ENCODE measurements at regions not wholly inside any gene's neighbourhood (a gene's known extent, or its start where the extent isn't known, plus 50 kb on each side); places are given as distances from the start of the nearest gene placed in this dataset.

GRCh38 chr7:35365523-35365922 is 111.6 kb upstream of the TBX20 start:
- BruUV-seq (replicated peaks), result no TSS peak
- Mint-ChIP-seq H3K4me1 (ENCODE audit: low read depth, unreplicated experiment) (no peaks in the 10 kb centered on the region), H3K36me3 (ENCODE audit: insufficient read depth, unreplicated experiment) (no peaks in the 10 kb centered on the region), H3K9me3 (ENCODE audit: low read depth, unreplicated experiment) (no peaks in the 10 kb centered on the region), H3K27me3 (ENCODE audit: unreplicated experiment) (peaks cover 42% of the 10 kb centered on the region), H3K27ac (ENCODE audit: unreplicated experiment) (no peak overlapping the region), H3K4me3 (ENCODE audit: low read depth, unreplicated experiment) (no peak overlapping the region)
- intact Hi-C loops (cut with micrococcal nuclease; ENCODE audit: unreplicated experiment), result no loop called here
- CTCF ChIA-PET, result no interaction called here
- no peak for DNase-seq
- TF ChIP-seq CTCF (IDR thresholded peaks at IDR 0.05; ENCODE audit: unreplicated experiment), result no peak

DNA sequence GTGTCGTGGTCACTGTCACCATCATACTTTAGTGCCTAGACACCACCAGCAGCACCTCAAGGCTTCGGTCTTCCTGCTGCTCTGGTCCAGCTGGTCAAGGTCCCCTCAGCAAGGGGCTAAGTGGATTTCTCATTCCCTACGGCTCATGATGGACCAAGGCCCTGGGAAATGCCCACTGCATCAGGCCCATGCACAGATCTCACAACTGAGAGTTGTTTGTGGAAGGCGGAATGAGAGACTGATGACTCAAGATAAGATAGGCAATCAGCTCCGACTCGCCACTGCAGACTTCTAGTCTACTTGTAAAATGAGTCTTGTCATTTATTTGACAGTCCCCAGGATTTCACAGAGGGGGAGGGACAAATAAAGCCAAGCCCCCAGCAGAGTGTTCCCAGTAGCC is 108.4 kb upstream of the TBX20 start:
- Mint-ChIP-seq H3K27me3 (ENCODE audit: unreplicated experiment) (peaks cover 38% of the 10 kb centered on the region), H3K36me3 (ENCODE audit: insufficient read depth, unreplicated experiment) (no peaks in the 10 kb centered on the region)
- TF ChIP-seq CTCF (IDR thresholded peaks at IDR 0.05; ENCODE audit: unreplicated experiment), result no peak

DNA sequence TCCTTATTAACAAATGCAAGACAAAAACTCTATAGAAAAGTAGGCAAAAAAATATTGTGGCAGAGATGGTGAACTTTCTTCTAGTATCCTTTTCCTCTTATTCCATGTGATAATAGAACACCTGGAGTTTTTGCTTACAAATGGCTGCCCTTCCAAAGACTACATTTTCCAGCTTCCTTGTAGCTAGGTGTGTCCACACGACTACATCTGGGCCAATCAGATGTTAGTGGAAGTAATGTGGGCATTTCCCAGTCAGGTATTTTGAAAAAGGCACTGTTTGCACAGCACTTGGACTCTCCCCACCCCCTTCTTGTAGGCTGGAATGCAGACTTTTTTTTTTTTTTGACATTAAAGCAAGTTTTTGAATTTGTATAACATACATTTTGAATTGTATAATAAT is 105.5 kb upstream of the TBX20 start:
- Mint-ChIP-seq H3K4me1 (ENCODE audit: low read depth, unreplicated experiment) (peaks cover 3% of the 10 kb centered on the region), H3K27ac (ENCODE audit: unreplicated experiment) (no peak overlapping the region), H3K27me3 (ENCODE audit: unreplicated experiment) (peaks cover 45% of the 10 kb centered on the region), H3K9me3 (ENCODE audit: low read depth, unreplicated experiment) (peaks cover 4% of the 10 kb centered on the region), H3K4me3 (ENCODE audit: low read depth, unreplicated experiment) (no peak overlapping the region), H3K36me3 (ENCODE audit: insufficient read depth, unreplicated experiment) (no peaks in the 10 kb centered on the region)
- no peak for DNase-seq
- no TSS peak for BruUV-seq (replicated peaks)
- intact Hi-C loops (cut with micrococcal nuclease; ENCODE audit: unreplicated experiment), result no loop called here
- CTCF ChIA-PET, result no interaction called here
- TF ChIP-seq CTCF (IDR thresholded peaks at IDR 0.05; ENCODE audit: unreplicated experiment), result no peak

More for the DNA sequence above, 108.4 kb upstream of the TBX20 start:
- CTCF ChIA-PET, result no interaction called here
- no peaks in the 10 kb centered on the region for H3K4me1 Mint-ChIP-seq (ENCODE audit: low read depth, unreplicated experiment)
- H3K27ac Mint-ChIP-seq (ENCODE audit: unreplicated experiment), result no peak overlapping the region
- intact Hi-C loops (cut with micrococcal nuclease; ENCODE audit: unreplicated experiment), result no loop called here
- H3K9me3 Mint-ChIP-seq (ENCODE audit: low read depth, unreplicated experiment), result no peaks in the 10 kb centered on the region
- BruUV-seq (replicated peaks), result no TSS peak
- no peak for DNase-seq
- H3K4me3 Mint-ChIP-seq (ENCODE audit: low read depth, unreplicated experiment), result no peak overlapping the region

- intact Hi-C loops (cut with micrococcal nuclease; ENCODE audit: unreplicated experiment), result no loop called here
These were observed 102.6 kb upstream of the TBX20 start for GRCh38 chr7:35356495-35356894.

More at GRCh38 chr7:35356495-35356894, 102.6 kb upstream of the TBX20 start:
- H3K27me3 Mint-ChIP-seq (ENCODE audit: unreplicated experiment), result peaks cover 33% of the 10 kb centered on the region
- no peak for DNase-seq
- H3K36me3 Mint-ChIP-seq (ENCODE audit: insufficient read depth, unreplicated experiment), result no peaks in the 10 kb centered on the region
- BruUV-seq (replicated peaks), result no TSS peak
- no peak overlapping the region for H3K4me3 Mint-ChIP-seq (ENCODE audit: low read depth, unreplicated experiment)
- no peak for TF ChIP-seq CTCF (IDR thresholded peaks at IDR 0.05; ENCODE audit: unreplicated experiment)
- H3K4me1 Mint-ChIP-seq (ENCODE audit: low read depth, unreplicated experiment), result peaks cover 7% of the 10 kb centered on the region
- CTCF ChIA-PET, result no interaction called here
- no peak overlapping the region for H3K27ac Mint-ChIP-seq (ENCODE audit: unreplicated experiment)
- H3K9me3 Mint-ChIP-seq (ENCODE audit: low read depth, unreplicated experiment), result peaks cover 4% of the 10 kb centered on the region
